Pons (tissue), 1 donor: ENCODE measurements at regions not wholly inside any gene's neighbourhood (a gene's known extent, or its start where the extent isn't known, plus 50 kb on each side); places are given as distances from the start of the nearest gene placed in this dataset.
"Not testable (repeated sequence)": the region's sequence is repeated elsewhere in the genome, so short reads cannot be mapped to it uniquely, and the experiment has no call there.

Experiments
- DNase-seq: peaks from one replicate; pipeline ENCODE4 v3.0.0-alpha.2; 2016; ENCODE audit warnings: low spot score

- no peak for DNase-seq
Observed at GRCh38 chr2:228956701-228957474, 314.2 kb downstream of the PID1 start.

GRCh38 chr2:228949831-228950230 lies 321.3 kb downstream of the PID1 start:
- DNase-seq: no peak

- DNase-seq: no peak
Observed at GRCh38 chr2:228945710-228946109, 325.4 kb downstream of the PID1 start.

- no peak for DNase-seq
Observed at GRCh38 chr2:228942856-228943255, 328.2 kb downstream of the PID1 start.

GRCh38 chr2:228938629-228939028 lies 332.5 kb downstream of the PID1 start:
- no peak for DNase-seq

- no peak for DNase-seq
Observed at GRCh38 chr2:228927028-228928010, 343.8 kb downstream of the PID1 start.

- DNase-seq: no peak
Observed at GRCh38 chr2:228919808-228920207, 351.3 kb downstream of the PID1 start.

GRCh38 chr2:228917220-228917619 lies 353.9 kb downstream of the PID1 start:
- no peak for DNase-seq

- DNase-seq: no peak
Observed at GRCh38 chr2:228916416-228917090, 354.5 kb downstream of the PID1 start.

- no peak for DNase-seq
Observed at GRCh38 chr2:228913176-228913575, 357.9 kb downstream of the PID1 start.

- not testable (repeated sequence) for DNase-seq
Observed at GRCh38 chr2:228910872-228911271, 360.2 kb downstream of the PID1 start.

GRCh38 chr2:228902176-228902575 lies 368.9 kb downstream of the PID1 start:
- DNase-seq: no peak

- DNase-seq: no peak
Observed at GRCh38 chr2:228901531-228901930, 369.6 kb downstream of the PID1 start.

GRCh38 chr2:228878138-228878537 lies 392.9 kb downstream of the PID1 start:
- DNase-seq: no peak

GRCh38 chr2:228876276-228876675 lies 394.8 kb downstream of the PID1 start:
- no peak for DNase-seq

- DNase-seq: peak; percentile 30
Observed at GRCh38 chr2:228875152-228875900, 395.8 kb downstream of the PID1 start.

- DNase-seq: no peak
Observed at GRCh38 chr2:228871012-228871411, 400.1 kb downstream of the PID1 start.

GRCh38 chr2:228869636-228870264 lies 401.3 kb downstream of the PID1 start:
- DNase-seq: no peak

GRCh38 chr2:228867406-228867805 lies 403.7 kb downstream of the PID1 start:
- no peak for DNase-seq

- no peak for DNase-seq
Observed at GRCh38 chr2:228866781-228867180, 404.3 kb downstream of the PID1 start.

GRCh38 chr2:228866044-228866443 lies 405.0 kb downstream of the PID1 start:
- no peak for DNase-seq
